SK-N-SH treated with all-trans-retinoic acid at 6 μM for 48 hours (cell line): ENCODE measurements at regions not wholly inside any gene's neighbourhood (a gene's known extent, or its start where the extent isn't known, plus 50 kb on each side); places are given as distances from the start of the nearest gene placed in this dataset.

Experiments
- ATAC-seq: fragments of 200-7000 bp; cut with Tn5 transposase; 3 replicates; pipeline ENCODE4 v1.9.1; 2020; ENCODE audit warnings: mild to moderate bottlenecking, moderate library complexity
- ARNTL ChIP-seq: fragments of 450-650 bp; formaldehyde crosslinking; IDR thresholded peaks from 2 replicates; pipeline ENCODE4 v1.5.0; 2020; ENCODE audit warnings: low read depth, mild to moderate bottlenecking, moderate library complexity, borderline replicate concordance
- BACH2 ChIP-seq: fragments of 250-450 bp; sonication (Bioruptor Pico); IDR thresholded peaks from 2 replicates; pipeline ENCODE4 v1.9.0; 2021; ENCODE audit warnings: mild to moderate bottlenecking, borderline replicate concordance
- CSDC2 ChIP-seq: fragments of 250-450 bp; sonication (Bioruptor Pico); IDR thresholded peaks from 2 replicates; pipeline ENCODE4 v1.5.0; 2020; ENCODE audit warnings: mild to moderate bottlenecking, moderate library complexity
- ESRRG ChIP-seq: fragments of 250-450 bp; sonication (Bioruptor Pico); IDR thresholded peaks from 2 replicates; pipeline ENCODE4 v1.6.1; 2021; ENCODE audit warnings: mild to moderate bottlenecking
- GLIS3 ChIP-seq: fragments of 250-450 bp; sonication (Bioruptor Pico); IDR thresholded peaks from 2 replicates; pipeline ENCODE4 v1.5.0; 2020; ENCODE audit warnings: mild to moderate bottlenecking, moderate library complexity
- ISL1 ChIP-seq: fragments of 250-450 bp; sonication (Bioruptor Pico); IDR thresholded peaks from 2 replicates; pipeline ENCODE4 v2.1.2; 2022; ENCODE audit warnings: mild to moderate bottlenecking, moderate library complexity
- OSR1 ChIP-seq: fragments of 250-450 bp; sonication (Bioruptor Pico); IDR thresholded peaks from 2 replicates; pipeline ENCODE4 v1.8.0; 2022; ENCODE audit warnings: moderate library complexity, mild to moderate bottlenecking, inconsistent platforms
- PATZ1 ChIP-seq: fragments of 250-450 bp; sonication (Bioruptor Pico); IDR thresholded peaks from 2 replicates; pipeline ENCODE4 v1.8.0; 2020; ENCODE audit warnings: mild to moderate bottlenecking, moderate library complexity, borderline replicate concordance
- PPARA ChIP-seq: fragments of 250-450 bp; sonication (Bioruptor Pico); IDR thresholded peaks from 2 replicates; pipeline ENCODE4 v1.5.0; 2020; ENCODE audit warnings: mild to moderate bottlenecking, borderline replicate concordance
- RARB ChIP-seq: fragments of 250-450 bp; sonication (Bioruptor Pico); IDR thresholded peaks from 2 replicates; pipeline ENCODE4 v1.8.0; 2021; ENCODE audit warnings: mild to moderate bottlenecking, moderate library complexity
- SNAI2 ChIP-seq: fragments of 250-450 bp; sonication (Bioruptor Pico); IDR thresholded peaks from 2 replicates; pipeline ENCODE4 v1.5.0; 2020; ENCODE audit warnings: mild to moderate bottlenecking, moderate library complexity
- TCF4 ChIP-seq: fragments of 250-450 bp; sonication (Bioruptor Pico); IDR thresholded peaks from 2 replicates; pipeline ENCODE4 v1.8.0; 2021; ENCODE audit warnings: mild to moderate bottlenecking, moderate library complexity, borderline replicate concordance
- TOX ChIP-seq: fragments of 250-450 bp; sonication (Bioruptor Pico); IDR thresholded peaks from 2 replicates; pipeline ENCODE4 v1.8.0; 2021; ENCODE audit warnings: mild to moderate bottlenecking, moderate library complexity, borderline replicate concordance
- ZC3H10 ChIP-seq: fragments of 250-450 bp; sonication (Bioruptor Pico); IDR thresholded peaks from 2 replicates; pipeline ENCODE4 v1.5.1; 2021; ENCODE audit warnings: mild to moderate bottlenecking, moderate library complexity
- ZFP3 ChIP-seq: fragments of 250-450 bp; sonication (Bioruptor Pico); IDR thresholded peaks from 2 replicates; pipeline ENCODE4 v1.5.0; 2020; ENCODE audit warnings: mild to moderate bottlenecking, moderate library complexity
- ZFP30 ChIP-seq: fragments of 450-650 bp; formaldehyde crosslinking; IDR thresholded peaks from 2 replicates; pipeline ENCODE4 v1.5.0; 2022; ENCODE audit warnings: mild to moderate bottlenecking, moderate library complexity
- ZNF565 ChIP-seq: fragments of 450-650 bp; formaldehyde crosslinking; conservative IDR thresholded peaks from 2 replicates; pipeline ENCODE4 v1.5.0; 2020; ENCODE audit warnings: low read depth, mild to moderate bottlenecking, moderate library complexity
- ZNF70 ChIP-seq: fragments of 450-650 bp; formaldehyde crosslinking; IDR thresholded peaks from 2 replicates; pipeline ENCODE4 v1.5.0; 2020; ENCODE audit warnings: mild to moderate bottlenecking, moderate library complexity
- ZNF8 ChIP-seq: fragments of 450-650 bp; formaldehyde crosslinking; IDR thresholded peaks from 2 replicates; pipeline ENCODE4 v1.5.0; 2020; ENCODE audit warnings: mild to moderate bottlenecking, moderate library complexity
- TF ChIP-seq, protein P1 (sequence below): fragments of 250-450 bp; sonication (Bioruptor Pico); IDR thresholded peaks from 2 replicates; pipeline ENCODE4 v1.5.0; 2020; ENCODE audit warnings: mild to moderate bottlenecking, moderate library complexity
- TF ChIP-seq, protein P2 (sequence below): fragments of 250-450 bp; sonication (Bioruptor Pico); IDR thresholded peaks from 2 replicates; pipeline ENCODE4 v1.5.1; 2021; ENCODE audit warnings: mild to moderate bottlenecking, moderate library complexity
- TF ChIP-seq, protein P3 (sequence below): fragments of 250-450 bp; sonication (Bioruptor Pico); IDR thresholded peaks from 2 replicates; pipeline ENCODE4 v1.8.0; 2021; ENCODE audit warnings: low read depth, mild to moderate bottlenecking, moderate library complexity, borderline replicate concordance

- ATAC-seq, result no peak
Observed at GRCh38 chr14:101179691-101180211, 276.2 kb upstream of the RTL1 start.

DNA sequence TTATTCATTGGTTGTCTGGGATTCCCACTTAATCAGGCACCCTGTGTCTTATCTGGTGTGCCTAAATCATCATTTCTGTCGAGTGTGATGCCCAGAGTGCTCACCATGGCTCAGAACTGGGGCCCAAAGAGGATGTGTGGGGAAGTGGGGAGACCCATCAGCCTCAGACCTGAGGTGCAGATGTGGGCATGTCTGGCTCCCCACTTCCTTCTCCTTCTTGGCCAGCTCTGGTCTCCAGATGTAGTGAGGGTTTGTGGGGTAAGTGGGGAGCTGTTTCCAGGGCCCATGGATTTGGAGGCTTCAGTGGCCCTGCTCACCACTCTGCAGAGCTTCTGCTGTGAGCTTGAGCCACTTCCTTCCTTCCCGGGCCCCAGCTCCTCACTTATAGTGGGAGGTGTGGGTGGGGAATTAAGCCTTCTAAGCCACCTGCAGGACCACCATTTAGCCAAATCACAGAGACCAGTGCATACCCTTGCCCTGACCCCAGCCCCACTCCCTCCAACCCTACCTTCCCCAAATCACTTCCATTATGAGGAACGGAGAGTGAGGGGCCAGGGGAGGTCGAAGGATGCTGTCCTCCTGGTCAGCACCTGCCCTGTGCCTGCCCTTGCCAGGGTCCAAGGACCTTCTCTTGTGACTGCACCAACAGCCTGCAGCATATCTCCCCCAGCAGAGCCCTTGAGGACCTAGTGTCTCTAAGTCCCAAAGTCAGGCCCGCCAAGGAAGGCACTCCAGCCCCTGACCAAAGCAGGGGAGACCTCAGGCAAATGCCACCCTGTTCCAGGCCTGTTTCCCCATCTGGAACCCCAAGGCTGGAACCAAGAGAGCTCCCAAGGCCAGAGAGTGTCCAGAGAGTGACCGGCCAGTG lies 278.2 kb upstream of the RTL1 start:
- TF ChIP-seq GLIS3 (CRISPR knock-in tag), result no peak
- TF ChIP-seq, protein P1, sequence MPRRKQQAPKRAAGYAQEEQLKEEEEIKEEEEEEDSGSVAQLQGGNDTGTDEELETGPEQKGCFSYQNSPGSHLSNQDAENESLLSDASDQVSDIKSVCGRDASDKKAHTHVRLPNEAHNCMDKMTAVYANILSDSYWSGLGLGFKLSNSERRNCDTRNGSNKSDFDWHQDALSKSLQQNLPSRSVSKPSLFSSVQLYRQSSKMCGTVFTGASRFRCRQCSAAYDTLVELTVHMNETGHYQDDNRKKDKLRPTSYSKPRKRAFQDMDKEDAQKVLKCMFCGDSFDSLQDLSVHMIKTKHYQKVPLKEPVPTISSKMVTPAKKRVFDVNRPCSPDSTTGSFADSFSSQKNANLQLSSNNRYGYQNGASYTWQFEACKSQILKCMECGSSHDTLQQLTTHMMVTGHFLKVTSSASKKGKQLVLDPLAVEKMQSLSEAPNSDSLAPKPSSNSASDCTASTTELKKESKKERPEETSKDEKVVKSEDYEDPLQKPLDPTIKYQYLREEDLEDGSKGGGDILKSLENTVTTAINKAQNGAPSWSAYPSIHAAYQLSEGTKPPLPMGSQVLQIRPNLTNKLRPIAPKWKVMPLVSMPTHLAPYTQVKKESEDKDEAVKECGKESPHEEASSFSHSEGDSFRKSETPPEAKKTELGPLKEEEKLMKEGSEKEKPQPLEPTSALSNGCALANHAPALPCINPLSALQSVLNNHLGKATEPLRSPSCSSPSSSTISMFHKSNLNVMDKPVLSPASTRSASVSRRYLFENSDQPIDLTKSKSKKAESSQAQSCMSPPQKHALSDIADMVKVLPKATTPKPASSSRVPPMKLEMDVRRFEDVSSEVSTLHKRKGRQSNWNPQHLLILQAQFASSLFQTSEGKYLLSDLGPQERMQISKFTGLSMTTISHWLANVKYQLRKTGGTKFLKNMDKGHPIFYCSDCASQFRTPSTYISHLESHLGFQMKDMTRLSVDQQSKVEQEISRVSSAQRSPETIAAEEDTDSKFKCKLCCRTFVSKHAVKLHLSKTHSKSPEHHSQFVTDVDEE (CRISPR knock-in tag), result no peak
- TF ChIP-seq, protein P2, sequence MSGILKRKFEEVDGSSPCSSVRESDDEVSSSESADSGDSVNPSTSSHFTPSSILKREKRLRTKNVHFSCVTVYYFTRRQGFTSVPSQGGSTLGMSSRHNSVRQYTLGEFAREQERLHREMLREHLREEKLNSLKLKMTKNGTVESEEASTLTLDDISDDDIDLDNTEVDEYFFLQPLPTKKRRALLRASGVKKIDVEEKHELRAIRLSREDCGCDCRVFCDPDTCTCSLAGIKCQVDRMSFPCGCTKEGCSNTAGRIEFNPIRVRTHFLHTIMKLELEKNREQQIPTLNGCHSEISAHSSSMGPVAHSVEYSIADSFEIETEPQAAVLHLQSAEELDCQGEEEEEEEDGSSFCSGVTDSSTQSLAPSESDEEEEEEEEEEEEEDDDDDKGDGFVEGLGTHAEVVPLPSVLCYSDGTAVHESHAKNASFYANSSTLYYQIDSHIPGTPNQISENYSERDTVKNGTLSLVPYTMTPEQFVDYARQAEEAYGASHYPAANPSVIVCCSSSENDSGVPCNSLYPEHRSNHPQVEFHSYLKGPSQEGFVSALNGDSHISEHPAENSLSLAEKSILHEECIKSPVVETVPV, result no peak
- no peak for TF ChIP-seq ARNTL (CRISPR knock-in tag)
- TF ChIP-seq ZC3H10 (CRISPR knock-in tag), result no peak
- no peak for TF ChIP-seq OSR1 (CRISPR knock-in tag)
- TF ChIP-seq, protein P3, sequence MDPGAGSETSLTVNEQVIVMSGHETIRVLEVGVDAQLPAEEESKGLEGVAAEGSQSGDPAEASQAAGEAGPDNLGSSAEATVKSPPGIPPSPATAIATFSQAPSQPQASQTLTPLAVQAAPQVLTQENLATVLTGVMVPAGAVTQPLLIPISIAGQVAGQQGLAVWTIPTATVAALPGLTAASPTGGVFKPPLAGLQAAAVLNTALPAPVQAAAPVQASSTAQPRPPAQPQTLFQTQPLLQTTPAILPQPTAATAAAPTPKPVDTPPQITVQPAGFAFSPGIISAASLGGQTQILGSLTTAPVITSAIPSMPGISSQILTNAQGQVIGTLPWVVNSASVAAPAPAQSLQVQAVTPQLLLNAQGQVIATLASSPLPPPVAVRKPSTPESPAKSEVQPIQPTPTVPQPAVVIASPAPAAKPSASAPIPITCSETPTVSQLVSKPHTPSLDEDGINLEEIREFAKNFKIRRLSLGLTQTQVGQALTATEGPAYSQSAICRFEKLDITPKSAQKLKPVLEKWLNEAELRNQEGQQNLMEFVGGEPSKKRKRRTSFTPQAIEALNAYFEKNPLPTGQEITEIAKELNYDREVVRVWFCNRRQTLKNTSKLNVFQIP (CRISPR knock-in tag), result no peak
- TF ChIP-seq RARB (CRISPR knock-in tag), result no peak
- TF ChIP-seq ZNF8 (CRISPR knock-in tag), result no peak
- TF ChIP-seq ESRRG (CRISPR knock-in tag), result no peak
- TF ChIP-seq ZFP30 (CRISPR knock-in tag), result no peak
- TF ChIP-seq CSDC2 (CRISPR knock-in tag), result no peak
- no peak for ATAC-seq

More at GRCh38 chr14:101179691-101180211, 276.2 kb upstream of the RTL1 start:
- TF ChIP-seq ZC3H10 (CRISPR knock-in tag) (no peak), ZFP3 (CRISPR knock-in tag) (no peak), RARB (CRISPR knock-in tag) (no peak), TOX (no peak), ZNF70 (no peak), ISL1 (CRISPR knock-in tag) (no peak), TCF4 (no peak), ZNF8 (CRISPR knock-in tag) (no peak), OSR1 (CRISPR knock-in tag) (no peak)

GRCh38 chr14:101182476-101182875 lies 279.0 kb upstream of the RTL1 start:
- TF ChIP-seq ZNF565 (no peak), CSDC2 (CRISPR knock-in tag) (no peak), BACH2 (CRISPR knock-in tag) (no peak), ISL1 (CRISPR knock-in tag) (no peak), SNAI2 (CRISPR knock-in tag) (no peak), PATZ1 (no peak), ZNF70 (no peak), ESRRG (CRISPR knock-in tag) (no peak), PPARA (CRISPR knock-in tag) (no peak)
- TF ChIP-seq, protein P3 (CRISPR knock-in tag), result no peak
- TF ChIP-seq, protein P1 (CRISPR knock-in tag), result no peak
- no peak for ATAC-seq
